K562 (cell line): ENCODE measurements at regions not wholly inside any gene's neighbourhood (a gene's known extent, or its start where the extent isn't known, plus 50 kb on each side); places are given as distances from the start of the nearest gene placed in this dataset.

Experiments
- ATAC-seq: fragments of 200-7000 bp; cut with Tn5 transposase; 3 replicates; pipeline ENCODE4 v1.9.1; 2020; ENCODE audit warnings: moderate library complexity
- BruUV-seq: library from RNA; stranded (reverse); fragments of 400-500 nt; replicated peaks from 2 replicates; lab custom pipeline; 2021; lab: Mats Ljungman, UMichigan
- CTCF ChIA-PET: fragments of 300-600 bp; formaldehyde crosslinking; extraction: SDS; loops from one replicate; lab custom pipeline; 2021; ENCODE audit warnings: low intra/inter-chr PET ratio; lab: Yijun Ruan, JAX
- POLR2A ChIA-PET: fragments of 300-600, 350-650 bp; sonication (Branson Sonifier 250); formaldehyde crosslinking; extraction: SDS; loops from one replicate; lab custom pipeline; 2021; ENCODE audit warnings: antibody characterized with exemption, inconsistent platforms; lab: Yijun Ruan, JAX
- DNase-seq, 4 experiments: peaks; one replicate each; pipeline versions ENCODE4 v3.0.0 to v3.0.0-alpha.2; 2011 to 2018; ENCODE audit warnings: low spot score in 3 of 4, mixed read lengths in 3 of 4; ENCODE audit errors: extremely low read depth in 1 of 4
- FAIRE-seq: peaks from 2 replicates; lab custom pipeline; 2011; peaks lifted over from hg19 to GRCh38; lab: Jason Lieb, UNC
- H2AFZ ChIP-seq: 2 replicates; pipeline ENCODE4 v1.6.0; 2011; ENCODE audit warnings: low read depth, low read length, control low read depth, inconsistent platforms
- H3K27ac ChIP-seq: fragments of 200-600 bp; 3 replicates; pipeline ENCODE4 v1.8.0; 2011; ENCODE audit warnings: low read depth, mild to moderate bottlenecking, control low read depth, inconsistent platforms, low read length, moderate library complexity, mixed read lengths; ENCODE audit errors: extremely low read depth
- H3K27me3 ChIP-seq, 2 experiments: fragments of 300-600 bp in 1 of 2; 2 replicates in 1 of 2; 3 replicates in 1 of 2; pipeline versions ENCODE4 v1.6.0 to v1.8.0; 2011; ENCODE audit warnings: inconsistent platforms in 2 of 2, low read length in 2 of 2, mild to moderate bottlenecking in 1 of 2, mixed read lengths in 1 of 2, moderate library complexity in 1 of 2; ENCODE audit not compliant: control insufficient read depth in 2 of 2, insufficient read depth in 2 of 2
- H3K36me3 ChIP-seq: fragments of 300-600 bp; 3 replicates; pipeline ENCODE4 v1.8.0; 2011; ENCODE audit warnings: mild to moderate bottlenecking, low read length, inconsistent platforms; ENCODE audit not compliant: control insufficient read depth, insufficient read depth
- H3K4me1 ChIP-seq, 2 experiments: fragments of 200-600 bp in 1 of 2; replicated peaks in 1 of 2; 2 replicates in 1 of 2; 3 replicates in 1 of 2; pipeline versions ENCODE4 v1.5.1 to v1.8.0; 2011; ENCODE audit warnings: inconsistent platforms in 2 of 2, low read length in 2 of 2, mild to moderate bottlenecking in 1 of 2, mixed read lengths in 1 of 2, moderate library complexity in 1 of 2; ENCODE audit not compliant: control insufficient read depth in 2 of 2, insufficient read depth in 2 of 2
- H3K4me2 ChIP-seq: 2 replicates; pipeline ENCODE4 v1.6.1; 2011; ENCODE audit warnings: low read length, control low read depth, inconsistent platforms, mixed read lengths; ENCODE audit not compliant: insufficient read depth
- H3K4me3 ChIP-seq: fragments of 200-600 bp; sonication (generic), shearing (Covaris generic); 2 replicates; pipeline ENCODE4 v1.5.1; 2016; ENCODE audit warnings: control low read depth, inconsistent platforms
- H3K79me2 ChIP-seq: fragments of 200-600 bp; 3 replicates; pipeline ENCODE4 v1.8.0; 2011; ENCODE audit warnings: low read length, inconsistent platforms; ENCODE audit not compliant: control insufficient read depth, insufficient read depth
- H3K9ac ChIP-seq, 2 experiments: 2 replicates each; pipeline versions ENCODE4 v1.6.0 to v1.6.1; 2011; ENCODE audit warnings: low read depth in 2 of 2, low read length in 2 of 2, control low read depth in 1 of 2, inconsistent platforms in 1 of 2, mild to moderate bottlenecking in 1 of 2, mixed read lengths in 1 of 2; ENCODE audit not compliant: insufficient read depth in 1 of 2
- H3K9me1 ChIP-seq: one replicate; pipeline ENCODE4 v1.6.0; 2011; ENCODE audit warnings: inconsistent platforms, mild to moderate bottlenecking, low read length, moderate library complexity; ENCODE audit not compliant: control insufficient read depth, insufficient read depth
- H3K9me3 ChIP-seq: replicated peaks from 2 replicates; pipeline ENCODE4 v1.5.1; 2011; ENCODE audit warnings: low read depth, low read length, inconsistent platforms; ENCODE audit not compliant: control insufficient read depth, insufficient read depth
- H4K20me1 ChIP-seq: replicated peaks from 2 replicates; pipeline ENCODE4 v1.6.1; 2011; ENCODE audit warnings: low read length, inconsistent platforms, mixed read lengths; ENCODE audit not compliant: control insufficient read depth, insufficient read depth
- EHMT2 ChIP-seq: fragments of 450-650 bp; IDR thresholded peaks from 2 replicates; pipeline ENCODE4 v1.6.1; 2018; ENCODE audit warnings: antibody characterized with exemption
- EP300 ChIP-seq: IDR thresholded peaks from 2 replicates; pipeline ENCODE4 v1.6.1; 2012; ENCODE audit warnings: low read length, improper control_type of control experiment
- MLX ChIP-seq, 2 experiments: fragments of 450-650 bp in 1 of 2; sonication (generic) in 1 of 2; formaldehyde crosslinking; conservative IDR thresholded peaks; 2 replicates each; pipeline versions ENCODE4 v1.4.0 to v1.8.1; 2020 to 2022; ENCODE audit warnings: mild to moderate bottlenecking in 1 of 2, missing genetic modification reagents in 1 of 2
- SIX5 ChIP-seq, 2 experiments: IDR thresholded peaks; 2 replicates each; pipeline ENCODE4 v1.6.1; 2011; ENCODE audit warnings: low read length in 2 of 2, borderline replicate concordance in 1 of 2, low read depth in 1 of 2, mild to moderate bottlenecking in 1 of 2, moderate library complexity in 1 of 2; ENCODE audit not compliant: insufficient read depth in 1 of 2
- SRSF3 ChIP-seq: fragments of 200-400 bp; formaldehyde crosslinking; IDR thresholded peaks from 2 replicates; pipeline ENCODE4 v1.6.1; 2016; ENCODE audit warnings: mild to moderate bottlenecking, low read length, moderate library complexity; ENCODE audit not compliant: insufficient read depth
- ZFX ChIP-seq: sonication (generic); formaldehyde crosslinking; IDR thresholded peaks from 2 replicates; pipeline ENCODE4 v1.8.0; 2022; ENCODE audit warnings: mild to moderate bottlenecking, missing genetic modification reagents, moderate library complexity
- ZNF609 ChIP-seq: sonication (generic); formaldehyde crosslinking; IDR thresholded peaks from 2 replicates; pipeline ENCODE4 v1.8.1; 2023; ENCODE audit warnings: missing genetic modification reagents, mild to moderate bottlenecking, borderline replicate concordance
- ZNF79 ChIP-seq: fragments of 250-450 bp; sonication (Bioruptor Pico); IDR thresholded peaks from 2 replicates; pipeline ENCODE4 v1.4.0; 2020; ENCODE audit warnings: low read depth, mild to moderate bottlenecking, moderate library complexity
- WGBS: fragments of 100-300 bp; shearing (Covaris generic); methylation state at CpG from one replicate; pipeline ENCODE4 v1.1.6; 2016; ENCODE audit warnings: low coverage, mixed read lengths; ENCODE audit not compliant: insufficient coverage; ENCODE audit errors: missing lambda C conversion rate; 5-methylcytosine and 5-hydroxymethylcytosine counted together
- in situ Hi-C: fragments of 300-500 bp; cut with MboI; formaldehyde crosslinking; loops from 4 replicates; pipeline ENCODE4 v1.15.0; 2018; ENCODE audit warnings: inconsistent platforms, mixed read lengths
- intact Hi-C: fragments of 100-400 bp; cut with micrococcal nuclease; formaldehyde crosslinking; loops from 2 replicates; pipeline ENCODE4 v1.14.2; 2022
- TF ChIP-seq, protein P1 (sequence below), 2 experiments: fragments of 450-650 bp; IDR thresholded peaks; 2 replicates each; pipeline ENCODE4 v1.6.1; 2016
- TF ChIP-seq, protein P2 (sequence below): fragments of 450-650 bp; formaldehyde crosslinking; IDR thresholded peaks from 2 replicates; pipeline ENCODE4 v1.4.0; 2022; ENCODE audit warnings: mild to moderate bottlenecking, moderate library complexity

- TF ChIP-seq SIX5 (IDR thresholded peaks at IDR 0.05; ENCODE audit: borderline replicate concordance in 1 of 2, insufficient read depth in 1 of 2, low read depth in 1 of 2, low read length in 2 of 2) (no peak), ZNF79 (CRISPR knock-in tag) (no peak), MLX (CRISPR knock-in tag; conservative IDR thresholded peaks at IDR 0.05) (no peak)
- TF ChIP-seq, protein P1, sequence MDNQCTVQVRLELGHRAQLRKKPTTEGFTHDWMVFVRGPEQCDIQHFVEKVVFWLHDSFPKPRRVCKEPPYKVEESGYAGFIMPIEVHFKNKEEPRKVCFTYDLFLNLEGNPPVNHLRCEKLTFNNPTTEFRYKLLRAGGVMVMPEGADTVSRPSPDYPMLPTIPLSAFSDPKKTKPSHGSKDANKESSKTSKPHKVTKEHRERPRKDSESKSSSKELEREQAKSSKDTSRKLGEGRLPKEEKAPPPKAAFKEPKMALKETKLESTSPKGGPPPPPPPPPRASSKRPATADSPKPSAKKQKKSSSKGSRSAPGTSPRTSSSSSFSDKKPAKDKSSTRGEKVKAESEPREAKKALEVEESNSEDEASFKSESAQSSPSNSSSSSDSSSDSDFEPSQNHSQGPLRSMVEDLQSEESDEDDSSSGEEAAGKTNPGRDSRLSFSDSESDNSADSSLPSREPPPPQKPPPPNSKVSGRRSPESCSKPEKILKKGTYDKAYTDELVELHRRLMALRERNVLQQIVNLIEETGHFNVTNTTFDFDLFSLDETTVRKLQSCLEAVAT (IDR thresholded peaks at IDR 0.05) = no peak
- TF ChIP-seq, protein P2, sequence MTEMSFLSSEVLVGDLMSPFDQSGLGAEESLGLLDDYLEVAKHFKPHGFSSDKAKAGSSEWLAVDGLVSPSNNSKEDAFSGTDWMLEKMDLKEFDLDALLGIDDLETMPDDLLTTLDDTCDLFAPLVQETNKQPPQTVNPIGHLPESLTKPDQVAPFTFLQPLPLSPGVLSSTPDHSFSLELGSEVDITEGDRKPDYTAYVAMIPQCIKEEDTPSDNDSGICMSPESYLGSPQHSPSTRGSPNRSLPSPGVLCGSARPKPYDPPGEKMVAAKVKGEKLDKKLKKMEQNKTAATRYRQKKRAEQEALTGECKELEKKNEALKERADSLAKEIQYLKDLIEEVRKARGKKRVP (CRISPR knock-in tag) = no peak
Measured at GRCh38 chr14:58979325-58979724, 209.1 kb upstream of the DAAM1 start (continued).

DNA sequence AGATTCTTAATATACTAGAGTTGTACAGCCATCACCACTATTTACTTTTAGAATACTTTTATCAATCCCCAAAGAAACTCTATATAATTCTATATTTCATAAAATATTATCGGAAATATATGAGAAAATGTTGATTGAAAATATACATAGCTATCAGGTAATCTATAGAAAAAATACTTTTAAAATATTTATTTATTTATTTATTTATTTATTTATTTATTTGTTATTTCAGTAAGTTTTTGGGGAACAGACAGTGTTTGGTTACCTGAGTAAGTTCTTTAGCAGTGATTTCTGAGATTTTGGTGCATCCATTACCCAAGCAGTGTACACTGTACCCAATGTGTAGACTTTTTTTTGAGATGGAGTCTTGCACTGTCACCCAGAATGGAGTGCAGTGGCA, 206.6 kb upstream of the DAAM1 start:
- POLR2A ChIA-PET = no interaction called here
- TF ChIP-seq ZFX (CRISPR knock-in tag) = no peak
- TF ChIP-seq SRSF3 = no peak
- TF ChIP-seq ZNF609 (CRISPR knock-in tag) = no peak
- TF ChIP-seq EP300 = no peak
- TF ChIP-seq EHMT2 = no peak

More for the DNA sequence above, 206.6 kb upstream of the DAAM1 start:
- no peak overlapping the region for H3K4me2 ChIP-seq
- intact Hi-C loops = no loop called here
- in situ Hi-C loops = no loop called here
- 0% methylated on average over 1 of the region's 1 CpG for WGBS
- no TSS peak for BruUV-seq
- H3K4me3 ChIP-seq = no peak overlapping the region
- H2AFZ ChIP-seq = no peak overlapping the region
- ATAC-seq (no peak), DNase-seq (no peak), FAIRE-seq (no peak)
- no peaks in the 10 kb centered on the region for H3K9me1 ChIP-seq
- CTCF ChIA-PET = no interaction called here
- no peaks in the 10 kb centered on the region for H3K4me1 ChIP-seq
- H3K27ac ChIP-seq = no peak overlapping the region
- no peaks in the 10 kb centered on the region for H3K9me3 ChIP-seq
- H3K79me2 ChIP-seq = no peaks in the 10 kb centered on the region
- no peaks in the 10 kb centered on the region for H3K27me3 ChIP-seq
- H3K9ac ChIP-seq = no peak overlapping the region
- H4K20me1 ChIP-seq = no peaks in the 10 kb centered on the region
- H3K36me3 ChIP-seq = no peaks in the 10 kb centered on the region
